ENCODE measurements at regions not wholly inside any gene's neighbourhood (a gene's known extent, or its start where the extent isn't known, plus 50 kb on each side); places are given as distances from the start of the nearest gene placed in this dataset.

DNA sequence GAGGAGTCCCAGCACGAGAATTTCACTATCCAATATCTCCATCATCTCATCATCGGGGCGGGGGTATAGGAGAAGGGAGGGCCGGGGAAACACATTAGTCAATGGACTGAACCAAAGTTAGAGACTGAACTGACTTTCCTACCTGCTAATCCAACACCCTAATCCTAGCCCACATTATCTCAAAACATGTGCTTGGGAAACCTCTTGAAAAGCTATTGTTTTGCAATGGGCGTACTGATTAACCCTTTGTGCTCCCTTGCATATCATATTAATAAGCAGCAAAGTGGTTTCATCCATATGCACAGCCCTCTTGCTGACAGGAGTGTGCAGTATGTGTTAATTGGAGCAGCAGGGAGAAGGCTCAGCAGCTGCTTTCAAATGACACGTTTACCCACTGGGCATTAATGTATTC, 125.7 kb upstream of the GRIP1 start:
- no peak for TF ChIP-seq CTCF (IDR thresholded peaks at IDR 0.05; ENCODE audit: partially characterized antibody, unreplicated experiment)
- Mint-ChIP-seq H3K9me3 (ENCODE audit: unreplicated experiment) (peaks cover 17% of the 10 kb centered on the region), H3K27me3 (ENCODE audit: unreplicated experiment) (peaks cover 7% of the 10 kb centered on the region), H3K4me3 (ENCODE audit: unreplicated experiment) (peak overlapping the region; percentile 98), H3K36me3 (ENCODE audit: unreplicated experiment) (no peaks in the 10 kb centered on the region), H3K4me1 (ENCODE audit: low read depth, unreplicated experiment) (peaks cover 53% of the 10 kb centered on the region), H3K27ac (ENCODE audit: unreplicated experiment) (peak overlapping the region; percentile 100)
- DNase-seq, result peak; percentile 48

DNA sequence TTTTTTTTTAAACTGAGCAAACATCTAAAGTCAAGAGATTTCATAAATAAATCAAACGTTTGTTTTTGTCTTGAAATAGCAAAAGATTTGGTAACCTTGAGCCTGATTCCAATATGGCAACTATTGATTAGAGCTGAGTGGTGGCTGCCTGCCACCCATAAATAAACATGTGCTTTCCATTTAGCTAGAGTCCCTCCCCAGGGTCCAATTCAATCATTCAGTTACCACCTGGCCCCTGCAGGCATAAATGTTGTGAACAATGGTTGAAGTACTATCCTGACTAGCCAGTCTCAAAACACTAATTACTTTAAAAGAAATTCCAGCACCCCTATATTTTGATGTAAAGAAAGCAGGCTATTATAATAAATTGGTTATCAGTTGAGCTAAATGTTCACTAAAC, 129.7 kb upstream of the GRIP1 start:
- peak; percentile 61 for DNase-seq
- Mint-ChIP-seq H3K27ac (ENCODE audit: unreplicated experiment) (peak overlapping the region; percentile 76), H3K36me3 (ENCODE audit: unreplicated experiment) (no peaks in the 10 kb centered on the region), H3K4me1 (ENCODE audit: low read depth, unreplicated experiment) (peaks cover 34% of the 10 kb centered on the region), H3K4me3 (ENCODE audit: unreplicated experiment) (peak overlapping the region; percentile 45), H3K27me3 (ENCODE audit: unreplicated experiment) (peaks cover 7% of the 10 kb centered on the region), H3K9me3 (ENCODE audit: unreplicated experiment) (peaks cover 17% of the 10 kb centered on the region)
- no peak for TF ChIP-seq CTCF (IDR thresholded peaks at IDR 0.05; ENCODE audit: partially characterized antibody, unreplicated experiment)

- Mint-ChIP-seq H3K27ac (ENCODE audit: unreplicated experiment) (no peak overlapping the region), H3K4me1 (ENCODE audit: low read depth, unreplicated experiment) (peaks cover 8% of the 10 kb centered on the region), H3K36me3 (ENCODE audit: unreplicated experiment) (no peaks in the 10 kb centered on the region), H3K27me3 (ENCODE audit: unreplicated experiment) (no peaks in the 10 kb centered on the region), H3K4me3 (ENCODE audit: unreplicated experiment) (no peak overlapping the region), H3K9me3 (ENCODE audit: unreplicated experiment) (peaks cover 4% of the 10 kb centered on the region)
- TF ChIP-seq CTCF (IDR thresholded peaks at IDR 0.05; ENCODE audit: partially characterized antibody, unreplicated experiment), result no peak
- DNase-seq, result no peak
Observed at GRCh38 chr12:66813137-66813892, 134.4 kb upstream of the GRIP1 start.

DNA sequence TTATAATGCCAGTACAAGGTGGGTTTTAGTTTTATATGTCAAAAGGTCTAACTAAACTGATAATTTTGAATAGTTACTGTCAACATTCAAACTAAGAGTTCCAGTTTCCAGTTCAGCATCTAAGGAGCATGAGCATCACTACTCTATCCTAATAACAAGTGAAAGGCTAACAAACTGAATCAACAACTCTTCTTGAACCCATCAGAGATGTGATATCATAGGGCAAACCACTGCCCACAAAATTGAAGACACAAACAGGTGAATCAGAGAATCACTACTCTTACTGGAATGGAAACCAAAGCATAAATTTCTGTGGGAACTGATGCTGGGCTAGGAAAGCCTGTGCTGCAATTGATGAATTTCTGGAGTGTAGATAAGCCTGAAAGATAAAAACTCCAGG, 140.7 kb upstream of the GRIP1 start:
- Mint-ChIP-seq H3K27me3 (ENCODE audit: unreplicated experiment) (peaks cover 2% of the 10 kb centered on the region), H3K4me3 (ENCODE audit: unreplicated experiment) (no peak overlapping the region), H3K9me3 (ENCODE audit: unreplicated experiment) (no peaks in the 10 kb centered on the region), H3K4me1 (ENCODE audit: low read depth, unreplicated experiment) (no peaks in the 10 kb centered on the region), H3K27ac (ENCODE audit: unreplicated experiment) (no peak overlapping the region), H3K36me3 (ENCODE audit: unreplicated experiment) (no peaks in the 10 kb centered on the region)
- no peak for TF ChIP-seq CTCF (IDR thresholded peaks at IDR 0.05; ENCODE audit: partially characterized antibody, unreplicated experiment)
- DNase-seq, result no peak

- no peaks in the 10 kb centered on the region for H3K9me3 Mint-ChIP-seq (ENCODE audit: unreplicated experiment)
Observed at GRCh38 chr12:66822961-66823360, 144.1 kb upstream of the GRIP1 start.

More at GRCh38 chr12:66822961-66823360, 144.1 kb upstream of the GRIP1 start:
- H3K27ac Mint-ChIP-seq (ENCODE audit: unreplicated experiment), result no peak overlapping the region
- peaks cover 4% of the 10 kb centered on the region for H3K27me3 Mint-ChIP-seq (ENCODE audit: unreplicated experiment)
- no peaks in the 10 kb centered on the region for H3K4me1 Mint-ChIP-seq (ENCODE audit: low read depth, unreplicated experiment)
- H3K36me3 Mint-ChIP-seq (ENCODE audit: unreplicated experiment), result no peaks in the 10 kb centered on the region
- DNase-seq, result no peak
- H3K4me3 Mint-ChIP-seq (ENCODE audit: unreplicated experiment), result no peak overlapping the region
- no peak for TF ChIP-seq CTCF (IDR thresholded peaks at IDR 0.05; ENCODE audit: partially characterized antibody, unreplicated experiment)
